ENCODE measurements at regions not wholly inside any gene's neighbourhood (a gene's known extent, or its start where the extent isn't known, plus 50 kb on each side); places are given as distances from the start of the nearest gene placed in this dataset.

DNA sequence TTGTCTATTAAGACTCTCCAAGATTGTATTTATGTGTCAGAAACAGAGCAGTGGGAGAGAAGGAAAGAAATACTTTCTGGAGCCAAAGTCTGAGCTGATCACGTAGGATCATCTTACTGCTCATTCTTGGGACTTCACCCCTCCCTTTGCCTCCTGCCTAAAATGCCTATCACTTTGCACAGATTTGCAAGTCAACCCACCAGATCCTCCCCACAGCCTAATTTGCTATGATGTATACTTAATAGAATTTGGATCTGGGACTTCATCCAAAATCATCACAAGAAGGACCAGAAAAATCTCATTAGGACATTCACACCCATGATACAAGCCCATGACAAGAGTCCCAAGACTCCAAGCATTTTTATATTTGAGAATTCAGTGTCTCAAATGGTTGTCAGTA lies 290.2 kb downstream of the FBXW7 start:
- TF ChIP-seq, protein P1, sequence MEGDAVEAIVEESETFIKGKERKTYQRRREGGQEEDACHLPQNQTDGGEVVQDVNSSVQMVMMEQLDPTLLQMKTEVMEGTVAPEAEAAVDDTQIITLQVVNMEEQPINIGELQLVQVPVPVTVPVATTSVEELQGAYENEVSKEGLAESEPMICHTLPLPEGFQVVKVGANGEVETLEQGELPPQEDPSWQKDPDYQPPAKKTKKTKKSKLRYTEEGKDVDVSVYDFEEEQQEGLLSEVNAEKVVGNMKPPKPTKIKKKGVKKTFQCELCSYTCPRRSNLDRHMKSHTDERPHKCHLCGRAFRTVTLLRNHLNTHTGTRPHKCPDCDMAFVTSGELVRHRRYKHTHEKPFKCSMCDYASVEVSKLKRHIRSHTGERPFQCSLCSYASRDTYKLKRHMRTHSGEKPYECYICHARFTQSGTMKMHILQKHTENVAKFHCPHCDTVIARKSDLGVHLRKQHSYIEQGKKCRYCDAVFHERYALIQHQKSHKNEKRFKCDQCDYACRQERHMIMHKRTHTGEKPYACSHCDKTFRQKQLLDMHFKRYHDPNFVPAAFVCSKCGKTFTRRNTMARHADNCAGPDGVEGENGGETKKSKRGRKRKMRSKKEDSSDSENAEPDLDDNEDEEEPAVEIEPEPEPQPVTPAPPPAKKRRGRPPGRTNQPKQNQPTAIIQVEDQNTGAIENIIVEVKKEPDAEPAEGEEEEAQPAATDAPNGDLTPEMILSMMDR (IDR thresholded peaks at IDR 0.05; ENCODE audit: low read length) = no peak
- TF ChIP-seq EZH2 (optimal IDR thresholded peaks at IDR 0.05; ENCODE audit: low read depth, low read length) = no peak
